HG02884 (cell line): ENCODE measurements at regions not wholly inside any gene's neighbourhood (a gene's known extent, or its start where the extent isn't known, plus 50 kb on each side); places are given as distances from the start of the nearest gene placed in this dataset.

Source experiments
- ATAC-seq: cut with Tn5 transposase; IDR thresholded peaks from one replicate; pipeline ENCODE4 v1.9.1; 2021; ENCODE audit warnings: mild to moderate bottlenecking, moderate library complexity; ENCODE audit not compliant: unreplicated experiment

DNA sequence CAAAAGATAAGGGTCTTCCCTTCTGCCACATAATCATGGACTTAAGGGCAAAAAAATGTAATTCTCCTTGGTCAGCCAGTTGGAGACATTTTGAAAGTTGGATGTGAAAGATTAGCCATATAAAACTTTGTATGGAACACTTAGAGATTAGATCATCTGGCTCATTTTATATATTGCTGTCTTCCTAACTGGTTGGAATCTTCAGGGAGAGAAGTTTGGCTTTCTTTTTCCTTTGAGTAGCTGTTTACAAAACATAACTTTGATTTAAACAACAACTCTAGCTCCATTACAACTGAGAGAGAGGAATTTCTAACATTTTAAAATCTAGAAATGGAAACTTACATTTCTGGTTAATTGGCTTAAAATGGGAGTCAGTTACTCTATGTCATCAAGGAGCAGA, 132.7 kb downstream of the RDH14 start:
- ATAC-seq: no peak

DNA sequence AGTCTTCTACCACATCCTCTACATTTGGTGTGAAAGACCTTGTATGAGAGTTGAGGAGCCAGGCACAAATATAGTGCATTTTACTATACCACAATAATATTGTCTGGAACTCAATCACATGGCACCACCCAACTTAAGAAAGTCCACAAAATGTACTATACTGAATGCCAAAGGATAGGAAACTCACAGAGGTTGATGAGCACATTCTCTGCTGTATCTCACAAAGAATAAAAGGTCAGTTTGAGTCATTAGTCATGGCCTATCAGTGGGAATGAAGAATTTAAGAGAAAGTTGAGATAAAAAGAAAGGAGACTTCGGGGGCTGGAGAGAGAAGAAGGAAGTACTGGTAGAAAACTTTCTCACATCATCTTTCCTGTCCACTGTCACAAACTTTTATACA, 134.3 kb downstream of the RDH14 start:
- ATAC-seq: no peak

DNA sequence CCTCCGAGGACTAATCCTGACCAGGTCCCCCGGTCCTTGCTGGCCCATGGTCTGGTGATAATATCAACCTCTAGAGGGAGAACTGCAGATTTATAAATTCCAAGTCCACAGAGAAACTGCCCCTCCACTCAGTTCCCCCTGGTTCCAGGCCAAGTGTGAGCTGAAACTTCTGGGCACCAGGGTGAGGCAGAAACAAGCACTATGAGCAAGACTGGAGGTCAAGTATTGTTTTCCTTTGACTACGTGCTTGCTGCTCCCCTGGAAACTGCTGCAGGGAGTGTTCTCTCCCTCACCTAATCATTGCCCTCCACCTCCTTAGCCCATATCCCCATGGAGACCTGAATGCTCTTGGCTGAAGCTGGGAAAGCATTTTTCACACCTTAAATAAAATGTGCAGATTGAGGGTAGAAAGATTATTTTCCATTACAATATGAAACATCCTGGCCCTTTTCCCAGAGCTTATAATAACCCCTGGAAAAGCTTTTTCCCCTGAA, 135.2 kb downstream of the RDH14 start:
- no peak for ATAC-seq

DNA sequence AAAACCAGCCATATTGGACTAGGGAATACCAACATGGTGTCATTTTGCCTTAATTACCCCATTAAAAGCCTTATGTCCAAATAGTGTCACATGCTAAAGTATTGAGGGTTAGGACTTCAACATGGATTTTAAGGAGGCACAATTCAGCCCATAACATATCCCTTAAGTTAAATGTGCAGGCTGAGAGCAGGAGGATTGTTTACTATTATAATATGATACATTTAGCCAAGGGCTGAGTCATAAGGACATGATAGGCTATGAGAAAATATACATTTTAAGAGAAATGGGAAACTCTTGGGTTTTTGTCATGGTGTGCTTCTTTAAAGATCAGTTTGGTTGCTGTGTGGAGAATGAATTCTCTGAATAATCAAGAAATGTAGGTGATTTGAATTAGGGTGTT, 136.8 kb downstream of the RDH14 start:
- no peak for ATAC-seq

DNA sequence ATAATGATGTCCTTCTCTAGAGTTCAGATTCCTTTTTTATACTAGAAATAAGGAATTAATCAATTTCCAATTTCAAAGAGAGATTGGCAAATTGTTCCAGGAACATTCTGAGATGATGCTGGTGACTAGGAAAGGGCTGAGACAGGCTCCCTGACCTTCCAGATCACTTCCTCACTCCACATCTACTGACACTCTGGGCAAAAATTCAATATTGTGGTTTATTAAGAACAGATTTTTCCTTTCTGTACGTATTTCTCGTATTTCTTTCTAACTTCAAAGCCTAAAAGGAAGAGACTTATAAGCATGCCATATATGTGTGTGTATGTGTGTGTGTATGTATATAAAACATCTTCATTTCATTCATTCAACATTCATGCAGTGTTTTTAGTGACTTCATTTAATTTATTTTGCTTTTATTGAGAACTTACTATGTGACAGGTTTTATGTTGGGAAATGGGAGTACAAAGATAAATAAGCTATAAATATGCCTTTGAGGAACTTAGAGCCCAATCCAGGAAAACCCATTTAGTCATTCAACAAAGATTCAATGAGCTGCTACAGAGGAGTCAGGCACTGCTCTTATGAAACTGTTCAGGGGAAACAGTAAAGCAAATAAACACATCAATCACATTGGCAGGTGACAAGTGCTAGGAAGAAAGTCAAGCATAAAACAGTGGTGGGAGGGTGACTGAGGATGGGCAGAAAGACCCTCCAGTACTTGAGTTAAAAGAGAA, 137.9 kb downstream of the RDH14 start:
- no peak for ATAC-seq

DNA sequence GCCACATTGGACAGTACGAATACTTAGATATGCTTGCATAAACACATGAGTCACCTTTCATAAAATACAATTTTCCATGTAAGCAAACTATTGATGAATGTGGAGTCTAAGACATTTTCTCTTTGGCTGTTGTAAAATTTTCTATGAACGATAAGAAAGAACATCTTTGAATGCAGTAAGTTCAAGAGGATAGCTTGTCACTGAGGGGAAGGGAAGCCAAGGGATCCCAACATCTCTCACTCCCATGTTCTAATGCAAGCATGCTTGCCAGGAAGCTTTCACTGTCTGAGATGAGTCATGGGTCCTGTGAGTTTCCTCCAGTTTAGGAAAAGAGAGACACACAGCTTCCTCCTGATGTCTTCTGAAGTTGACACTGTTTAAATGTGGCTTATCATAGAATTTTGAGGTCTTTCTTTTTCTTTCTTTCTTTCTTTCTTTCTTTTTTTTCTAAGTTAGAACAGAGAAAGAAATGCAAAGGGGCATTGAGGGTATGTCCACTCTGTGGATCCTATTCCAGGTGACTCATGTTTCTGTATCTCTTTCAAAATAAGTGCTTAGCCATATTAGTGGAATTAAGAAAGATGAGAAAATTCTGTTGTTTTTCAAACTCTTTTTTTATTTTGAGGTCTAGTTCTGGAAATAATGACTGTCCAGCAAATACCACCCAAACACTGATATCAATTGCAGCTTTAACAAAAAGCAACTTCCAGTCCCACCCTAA, 146.6 kb downstream of the RDH14 start:
- ATAC-seq: no peak

DNA sequence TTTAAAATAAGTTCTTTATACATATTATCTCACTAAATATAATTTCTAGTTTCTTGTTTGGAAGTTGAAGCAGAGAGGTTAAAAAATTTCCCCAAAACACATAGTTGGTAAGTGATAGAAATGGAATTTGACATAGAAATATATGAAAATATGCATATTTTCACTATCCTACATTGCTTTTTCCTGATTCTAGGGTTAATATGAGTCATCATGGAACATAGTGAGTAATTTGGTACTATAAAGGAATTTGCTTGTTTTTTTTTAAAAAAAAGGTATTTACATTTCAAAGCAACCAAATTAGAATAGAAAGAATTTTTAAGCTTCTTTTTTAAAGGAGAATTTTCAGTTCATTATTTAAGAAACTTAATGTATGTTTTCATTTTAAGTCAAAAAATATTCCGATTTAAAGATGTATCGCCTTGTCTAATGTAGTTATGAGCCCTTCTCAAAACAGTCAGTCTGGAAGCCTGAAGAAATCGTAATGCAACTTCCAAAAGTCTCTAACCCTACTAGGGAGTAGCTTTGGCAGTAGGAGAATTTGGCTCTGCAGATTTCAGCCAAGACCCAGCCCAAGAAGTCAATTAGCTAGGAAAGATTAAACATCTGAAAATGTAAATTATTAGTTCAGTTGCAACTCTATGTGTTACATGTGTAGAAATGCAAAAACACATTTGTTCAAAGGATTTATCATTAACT, 147.3 kb downstream of the RDH14 start:
- ATAC-seq: no peak

DNA sequence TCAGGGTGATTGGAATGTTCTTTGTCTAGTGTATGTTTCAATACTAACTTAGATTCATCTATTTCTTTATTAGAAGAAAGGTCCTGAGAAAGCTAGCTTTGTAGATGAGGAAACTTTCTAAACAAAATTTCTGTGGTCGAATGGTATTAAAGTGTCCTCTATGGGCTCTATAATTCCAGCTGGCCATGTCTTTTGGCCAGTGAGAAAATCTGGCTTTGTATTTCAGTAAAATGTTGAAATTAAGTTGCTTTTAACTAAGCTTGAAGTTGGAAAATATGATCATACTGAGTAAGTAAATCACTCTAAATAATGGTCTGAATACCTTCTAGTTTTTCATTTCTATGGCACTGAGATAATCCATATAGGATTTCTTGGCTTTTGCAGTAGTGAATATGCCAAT, 148.8 kb downstream of the RDH14 start:
- no peak for ATAC-seq

DNA sequence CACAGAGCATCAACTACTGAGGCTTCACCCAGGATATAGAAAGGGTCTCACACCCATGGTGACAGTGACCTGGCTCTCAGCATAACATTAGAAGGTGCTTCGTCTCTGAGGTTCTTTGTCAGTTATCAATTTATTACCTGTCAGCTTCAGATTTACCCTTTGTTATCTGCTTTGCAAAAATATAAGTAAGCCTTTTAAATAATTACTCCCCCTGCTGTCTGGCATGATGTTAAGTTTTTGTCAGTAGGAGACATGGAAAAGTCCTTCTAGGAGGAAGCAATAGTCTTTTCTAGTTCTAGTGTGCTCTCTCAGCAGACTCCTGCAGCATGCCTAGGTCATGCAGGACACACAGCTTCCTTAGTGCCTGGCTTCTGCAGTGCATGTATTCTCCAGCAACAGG, 149.9 kb downstream of the RDH14 start:
- no peak for ATAC-seq

DNA sequence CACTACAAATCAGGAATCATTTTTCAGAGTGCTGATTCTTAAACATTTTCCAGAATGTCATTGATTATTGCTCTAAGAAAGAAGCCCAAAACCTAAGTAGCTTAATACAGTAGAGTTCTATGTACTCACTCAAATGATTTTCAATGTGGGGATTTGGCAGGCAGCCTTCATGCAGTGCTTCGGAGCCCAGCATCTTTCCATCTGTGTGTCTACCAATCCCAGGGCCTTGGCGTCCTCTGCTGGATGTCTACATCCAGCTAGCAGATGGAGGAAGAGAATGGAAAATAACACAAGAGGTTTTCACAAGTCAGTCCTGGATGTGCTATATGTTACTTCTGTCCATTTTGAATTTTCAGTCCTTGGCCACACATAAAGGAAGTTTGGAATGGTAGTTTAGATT, 151.8 kb downstream of the RDH14 start:
- no peak for ATAC-seq

DNA sequence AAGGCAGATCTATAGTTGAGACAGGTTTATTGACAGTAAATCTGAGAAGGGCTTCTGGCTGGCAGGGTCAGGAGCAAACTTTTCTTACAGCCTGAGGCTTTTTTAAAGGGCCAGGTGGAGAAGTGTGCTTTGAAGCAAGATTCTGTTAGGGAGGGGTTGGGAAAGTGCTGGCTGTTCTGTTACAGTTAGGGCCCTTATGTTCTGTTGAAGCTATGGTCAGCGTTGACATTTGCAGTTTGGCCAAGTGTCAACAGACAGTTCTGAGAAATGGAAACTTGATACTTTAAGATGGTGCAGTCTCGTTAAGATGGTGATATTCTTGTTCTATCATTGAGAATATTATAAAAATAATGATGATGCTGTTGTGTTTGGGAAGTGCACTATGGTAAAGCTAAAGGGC, 154.2 kb downstream of the RDH14 start:
- no peak for ATAC-seq

DNA sequence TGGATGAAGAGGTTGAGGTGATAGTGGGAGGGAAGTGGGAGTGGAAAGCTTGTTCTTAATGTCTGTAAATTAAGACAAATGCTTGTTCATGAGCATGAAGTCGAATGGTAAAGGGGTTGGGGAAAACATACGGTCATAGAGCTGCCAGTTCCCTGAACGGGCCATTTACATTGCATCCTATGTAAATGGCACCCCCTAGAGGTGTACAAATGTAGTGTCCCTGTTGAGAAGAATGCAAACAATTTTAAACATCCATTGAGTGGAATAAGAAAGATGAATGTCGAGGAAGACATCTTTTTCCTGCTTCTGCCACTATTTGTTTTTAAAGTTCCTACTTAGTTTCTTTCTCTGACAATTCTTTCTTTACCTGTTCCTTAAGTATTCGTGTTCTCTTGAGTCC, 155.7 kb downstream of the RDH14 start:
- ATAC-seq: no peak

DNA sequence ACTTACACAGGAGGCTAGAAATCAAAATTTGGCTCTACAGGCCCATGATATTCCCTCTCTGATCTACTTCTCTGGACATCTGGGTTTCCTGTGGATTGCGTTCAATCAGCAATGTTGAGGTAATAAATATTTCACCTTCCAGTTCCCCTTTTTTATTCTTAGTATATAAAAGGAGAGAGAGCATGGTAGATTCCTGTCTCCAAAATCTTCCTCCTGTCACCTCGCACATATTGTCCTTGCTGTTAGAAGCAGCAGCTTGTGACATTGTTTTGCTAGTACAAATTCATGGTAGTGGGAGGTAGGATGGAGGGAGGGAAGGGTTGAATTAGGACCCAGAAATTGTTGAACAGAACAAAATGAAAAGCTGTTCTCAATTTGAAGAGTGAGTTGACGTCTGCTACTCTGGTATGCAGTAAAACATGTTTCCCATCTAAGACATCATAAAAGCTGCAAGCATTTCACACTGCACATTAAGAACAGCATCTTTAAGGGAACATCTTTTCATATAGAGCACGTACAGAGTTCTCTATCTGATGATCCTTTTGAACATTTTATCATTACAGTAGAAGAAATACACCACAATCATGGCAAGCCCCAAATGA, 156.4 kb downstream of the RDH14 start:
- ATAC-seq: no peak

DNA sequence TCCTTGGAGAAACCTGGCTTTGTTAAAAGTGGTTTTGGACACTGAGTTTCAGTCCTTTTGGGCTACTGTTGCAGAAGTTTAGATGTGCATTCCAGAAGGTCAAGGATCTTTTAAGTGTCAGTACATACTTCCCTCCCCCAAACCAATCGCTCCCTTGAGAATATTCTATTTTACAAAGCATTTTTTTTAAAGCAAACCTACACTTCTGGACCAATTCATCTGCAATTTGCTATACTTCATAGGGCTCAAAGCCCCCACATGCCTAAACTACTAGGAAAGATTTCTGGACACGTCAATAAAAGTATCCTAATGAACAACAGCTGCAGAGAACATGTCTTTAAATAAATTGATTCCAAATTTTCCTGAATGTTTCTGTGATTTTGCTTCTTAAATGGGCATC, 157.6 kb downstream of the RDH14 start:
- ATAC-seq: no peak

DNA sequence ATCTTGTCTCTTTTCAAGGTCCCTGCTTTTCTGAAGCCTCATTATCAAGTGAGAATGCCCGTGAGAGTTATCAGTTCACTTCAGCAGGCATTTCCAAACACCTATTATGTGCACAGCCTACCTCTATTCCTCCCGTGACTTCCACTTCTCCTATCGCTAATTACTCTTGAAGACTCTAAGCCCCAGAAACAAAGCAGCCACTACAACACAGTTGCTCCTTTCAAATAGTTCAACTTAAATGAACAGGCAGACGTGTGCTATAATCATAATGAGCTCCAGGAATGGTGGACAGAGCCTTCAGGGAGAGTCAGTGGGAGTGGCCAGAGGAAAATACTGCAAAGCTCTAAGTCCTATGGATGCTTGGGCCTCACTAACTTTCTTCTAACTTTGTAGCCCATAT, 159.0 kb downstream of the RDH14 start:
- ATAC-seq: no peak

DNA sequence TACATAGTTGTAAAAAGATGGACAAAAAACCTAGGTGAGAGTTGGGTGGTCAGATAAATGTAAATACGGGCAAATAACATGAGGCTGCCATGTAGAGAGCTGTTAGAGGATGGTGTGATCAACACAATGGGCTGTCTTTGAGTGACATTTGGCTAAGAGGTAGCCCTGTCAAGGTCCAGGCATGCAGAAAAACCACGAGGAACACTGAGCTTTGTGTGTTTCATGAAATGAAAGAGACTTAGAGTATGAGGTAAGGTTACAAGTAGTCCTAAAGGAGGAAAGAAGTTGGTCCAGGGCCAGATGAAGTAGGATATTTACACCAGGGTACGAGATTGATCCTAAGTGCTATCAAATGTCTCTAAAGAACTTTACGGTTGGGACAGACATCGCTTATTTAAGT, 160.9 kb downstream of the RDH14 start:
- no peak for ATAC-seq

DNA sequence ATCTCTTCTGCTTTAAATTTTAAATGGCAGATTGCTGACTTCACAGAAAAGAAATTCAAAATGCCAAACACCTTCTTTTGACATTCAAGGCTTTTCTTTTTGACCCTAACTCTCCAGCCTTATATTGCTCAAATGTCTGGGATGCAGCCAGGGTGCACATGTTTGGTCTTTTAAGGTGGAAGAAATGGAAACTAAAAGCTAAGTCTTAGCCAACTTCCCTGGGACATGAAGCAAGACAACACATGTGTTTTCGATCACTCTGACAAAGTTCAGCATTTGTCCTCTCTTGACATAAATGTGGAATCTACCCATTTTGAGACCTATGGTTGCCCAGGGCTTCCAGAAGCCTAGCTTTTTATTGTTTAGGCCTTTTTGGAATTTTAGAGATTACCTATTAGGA, 161.6 kb downstream of the RDH14 start:
- no peak for ATAC-seq

DNA sequence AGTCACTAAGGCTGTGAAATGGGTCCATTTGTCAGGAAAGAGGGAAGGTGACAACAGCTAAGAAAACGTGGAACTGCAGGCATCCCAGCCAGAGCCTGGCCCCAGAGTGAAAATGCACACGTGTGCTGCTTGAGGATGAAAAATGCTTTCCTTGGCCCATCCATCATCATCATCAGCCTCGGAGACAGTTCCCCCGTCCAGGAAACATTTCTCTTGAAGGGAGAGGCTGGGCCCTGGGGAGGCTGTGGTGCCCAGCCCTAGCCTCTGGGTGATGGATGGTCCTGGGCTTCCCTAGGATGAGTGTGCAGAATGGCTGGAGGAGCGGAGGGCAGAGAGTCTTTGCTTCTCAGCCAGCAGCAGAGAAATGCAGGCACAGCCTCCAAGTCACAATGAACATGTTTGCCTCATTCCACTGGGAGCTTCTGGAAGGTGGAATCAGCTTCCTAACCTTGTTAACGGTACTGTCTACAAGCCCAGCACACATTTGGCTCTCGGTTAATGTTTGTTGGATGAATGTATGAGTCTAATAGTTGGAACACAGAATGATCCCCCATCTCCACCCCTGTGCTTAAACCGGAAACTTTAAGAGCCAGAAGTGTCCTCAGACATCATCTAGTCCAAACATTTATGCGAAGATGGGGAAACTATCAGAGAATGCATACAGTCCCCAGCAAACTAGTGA, 164.0 kb downstream of the RDH14 start:
- no peak for ATAC-seq

DNA sequence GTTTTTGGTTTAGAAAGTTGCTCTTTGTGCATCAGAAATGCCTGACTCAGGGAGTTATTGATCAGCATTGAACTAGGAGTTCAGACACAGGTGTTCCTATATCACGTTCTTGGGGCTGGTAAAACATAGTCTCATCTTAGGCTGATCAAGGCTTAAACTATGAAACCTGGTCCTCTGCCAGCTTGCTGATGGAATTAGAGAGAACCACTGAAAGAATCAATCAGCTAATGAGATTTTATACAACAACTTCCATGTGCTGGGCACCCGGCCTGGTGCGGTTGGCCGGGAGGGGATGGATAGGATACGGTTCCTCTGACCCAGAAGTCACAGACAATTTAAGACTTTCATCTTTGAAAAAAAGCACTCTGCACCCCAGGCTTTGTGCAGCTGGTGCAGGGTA, 164.9 kb downstream of the RDH14 start:
- no peak for ATAC-seq

DNA sequence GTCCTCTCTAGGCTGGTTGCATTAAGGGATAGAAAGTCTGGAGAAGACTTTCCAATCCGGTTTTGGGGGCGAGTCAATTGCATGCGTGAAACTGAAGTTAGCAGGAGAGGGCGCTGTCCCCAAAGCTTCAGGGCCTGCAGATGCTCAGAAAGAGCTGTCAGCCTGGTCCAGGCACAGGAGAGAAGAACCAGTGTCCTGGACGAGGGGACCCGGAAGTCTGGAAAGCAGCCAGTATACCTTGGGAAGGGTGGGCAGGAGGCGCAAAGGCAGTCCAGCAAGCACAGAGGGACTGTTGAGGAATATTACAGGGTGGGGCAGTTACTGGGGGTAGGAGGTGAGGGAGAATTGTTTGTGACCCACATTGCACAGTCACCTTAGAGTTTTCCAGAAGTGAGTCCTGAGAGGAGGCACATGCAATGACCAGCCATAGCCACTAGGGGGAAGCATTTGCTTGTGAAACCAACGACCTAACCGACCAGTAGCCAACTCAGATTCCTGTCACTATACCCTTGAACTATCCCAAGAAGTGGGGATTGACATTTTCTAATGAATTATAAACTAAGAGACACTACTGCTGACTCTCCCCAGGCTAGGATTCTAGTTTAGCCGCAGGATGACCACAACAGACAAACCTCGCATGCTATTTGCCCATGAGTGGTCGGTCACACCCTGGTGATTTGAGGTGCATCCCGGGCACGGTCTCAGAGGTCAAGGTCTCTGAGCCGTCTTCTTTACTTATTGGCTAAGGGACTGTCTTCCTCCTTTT, 172.8 kb downstream of the RDH14 start:
- peak; percentile 92 for ATAC-seq
